ENCODE measurements at regions not wholly inside any gene's neighbourhood (a gene's known extent, or its start where the extent isn't known, plus 50 kb on each side); places are given as distances from the start of the nearest gene placed in this dataset.
A peak's percentile ranks its signal among the peaks of the same experiment; 100 is the strongest.

GRCh38 chr2:226439337-226439736, 360.3 kb downstream of the IRS1 start:
- H3K4me2 ChIP-seq: no peak overlapping the region
- DNase-seq (ENCODE audit: low read depth in 1 of 2, low spot score in 1 of 2) (no peak), ATAC-seq (no peak), FAIRE-seq (no peak)
- H3K27ac ChIP-seq: peak overlapping the region in 1 of 2 experiments; percentile 21; a peak in 1 of 6 replicates
- 82% methylated on average over 6 of the region's 6 CpGs for WGBS (ENCODE audit: missing lambda C conversion rate)
- H3K9me3 ChIP-seq: no peaks in the 10 kb centered on the region
- ChIA-PET CTCF (interaction anchor here (1.3 kb wide), 1 partner anchor 9 kb away, joined by 3 read pairs; no protein-coding TSS in a partner anchor), POLR2A (no interaction called here)
- no peak overlapping the region for H3K4me3 ChIP-seq
- H3K4me1 ChIP-seq: peaks cover 3% of the 10 kb centered on the region; the same call in 1 of the 3 replicates
- TF ChIP-seq, protein P1, sequence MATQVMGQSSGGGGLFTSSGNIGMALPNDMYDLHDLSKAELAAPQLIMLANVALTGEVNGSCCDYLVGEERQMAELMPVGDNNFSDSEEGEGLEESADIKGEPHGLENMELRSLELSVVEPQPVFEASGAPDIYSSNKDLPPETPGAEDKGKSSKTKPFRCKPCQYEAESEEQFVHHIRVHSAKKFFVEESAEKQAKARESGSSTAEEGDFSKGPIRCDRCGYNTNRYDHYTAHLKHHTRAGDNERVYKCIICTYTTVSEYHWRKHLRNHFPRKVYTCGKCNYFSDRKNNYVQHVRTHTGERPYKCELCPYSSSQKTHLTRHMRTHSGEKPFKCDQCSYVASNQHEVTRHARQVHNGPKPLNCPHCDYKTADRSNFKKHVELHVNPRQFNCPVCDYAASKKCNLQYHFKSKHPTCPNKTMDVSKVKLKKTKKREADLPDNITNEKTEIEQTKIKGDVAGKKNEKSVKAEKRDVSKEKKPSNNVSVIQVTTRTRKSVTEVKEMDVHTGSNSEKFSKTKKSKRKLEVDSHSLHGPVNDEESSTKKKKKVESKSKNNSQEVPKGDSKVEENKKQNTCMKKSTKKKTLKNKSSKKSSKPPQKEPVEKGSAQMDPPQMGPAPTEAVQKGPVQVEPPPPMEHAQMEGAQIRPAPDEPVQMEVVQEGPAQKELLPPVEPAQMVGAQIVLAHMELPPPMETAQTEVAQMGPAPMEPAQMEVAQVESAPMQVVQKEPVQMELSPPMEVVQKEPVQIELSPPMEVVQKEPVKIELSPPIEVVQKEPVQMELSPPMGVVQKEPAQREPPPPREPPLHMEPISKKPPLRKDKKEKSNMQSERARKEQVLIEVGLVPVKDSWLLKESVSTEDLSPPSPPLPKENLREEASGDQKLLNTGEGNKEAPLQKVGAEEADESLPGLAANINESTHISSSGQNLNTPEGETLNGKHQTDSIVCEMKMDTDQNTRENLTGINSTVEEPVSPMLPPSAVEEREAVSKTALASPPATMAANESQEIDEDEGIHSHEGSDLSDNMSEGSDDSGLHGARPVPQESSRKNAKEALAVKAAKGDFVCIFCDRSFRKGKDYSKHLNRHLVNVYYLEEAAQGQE (IDR thresholded peaks at IDR 0.05): no peak
- TF ChIP-seq SREBF2 (IDR thresholded peaks at IDR 0.05): no peak
- TF ChIP-seq NFE2L2 (conservative IDR thresholded peaks at IDR 0.05; ENCODE audit: low read length): no peak
- TF ChIP-seq FOSB (CRISPR knock-in tag; IDR thresholded peaks at IDR 0.05): no peak
- TF ChIP-seq KDM1A (IDR thresholded peaks at IDR 0.05; ENCODE audit: low read depth): no peak
- TF ChIP-seq HDAC2 (IDR thresholded peaks at IDR 0.05): no peak
- TF ChIP-seq ZC3H11A (IDR thresholded peaks at IDR 0.05): no peak
- TF ChIP-seq POLR2A (IDR thresholded peaks at IDR 0.05; ENCODE audit: low read length): no peak
- TF ChIP-seq CHD4 (IDR thresholded peaks at IDR 0.05; ENCODE audit: borderline replicate concordance): no peak
- TF ChIP-seq USF2 (IDR thresholded peaks at IDR 0.05): no peak
- TF ChIP-seq, protein P2, sequence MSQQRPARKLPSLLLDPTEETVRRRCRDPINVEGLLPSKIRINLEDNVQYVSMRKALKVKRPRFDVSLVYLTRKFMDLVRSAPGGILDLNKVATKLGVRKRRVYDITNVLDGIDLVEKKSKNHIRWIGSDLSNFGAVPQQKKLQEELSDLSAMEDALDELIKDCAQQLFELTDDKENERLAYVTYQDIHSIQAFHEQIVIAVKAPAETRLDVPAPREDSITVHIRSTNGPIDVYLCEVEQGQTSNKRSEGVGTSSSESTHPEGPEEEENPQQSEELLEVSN (IDR thresholded peaks at IDR 0.05; ENCODE audit: borderline replicate concordance, low read depth): no peak
- TF ChIP-seq BHLHE40 (IDR thresholded peaks at IDR 0.05; ENCODE audit: low read depth, low read length): no peak
- no peak for TF ChIP-seq EHF (CRISPR knock-in tag; IDR thresholded peaks at IDR 0.05)
- TF ChIP-seq HOXB13 (CRISPR knock-in tag; IDR thresholded peaks at IDR 0.05; ENCODE audit: low read depth): no peak
- TF ChIP-seq EP300 (IDR thresholded peaks at IDR 0.05): no peak

DNA sequence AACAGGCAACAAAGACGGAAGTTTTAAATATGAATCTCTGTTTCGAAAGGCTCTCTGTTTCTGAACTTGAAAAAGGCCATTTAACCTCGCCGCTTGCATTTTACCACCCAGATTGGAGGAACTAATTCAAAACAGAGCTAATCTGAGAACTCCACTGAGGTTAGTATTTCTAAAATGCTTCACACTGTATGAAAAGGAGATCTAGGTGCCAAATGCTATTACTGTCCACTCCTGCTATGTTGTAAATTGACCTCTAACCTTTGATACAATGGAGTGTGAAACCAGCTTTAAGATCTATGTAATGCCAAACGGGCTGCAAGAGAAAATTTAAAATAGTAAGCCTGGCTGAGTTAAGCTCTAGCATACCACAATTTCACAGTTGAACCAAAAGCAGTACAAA, 364.5 kb downstream of the IRS1 start:
- Histone ChIP-seq H3K27ac (no peak overlapping the region), H3K4me2 (no peak overlapping the region), H3K4me1 (peaks cover 8% of the 10 kb centered on the region), H3K9me3 (no peaks in the 10 kb centered on the region), H3K4me3 (no peak overlapping the region)
- FAIRE-seq (no peak), ATAC-seq (no peak), DNase-seq (ENCODE audit: low read depth in 1 of 2, low spot score in 1 of 2) (no peak)
- ChIA-PET POLR2A (no interaction called here), CTCF (no interaction called here)
- 79% methylated on average over 5 of the region's 5 CpGs for WGBS (ENCODE audit: missing lambda C conversion rate)
- TF ChIP-seq JUN (IDR thresholded peaks at IDR 0.05) (no peak), CHD2 (IDR thresholded peaks at IDR 0.05; ENCODE audit: low read length, partially characterized antibody) (no peak), PHF8 (IDR thresholded peaks at IDR 0.05; ENCODE audit: borderline replicate concordance, low read depth) (no peak), HEYL (CRISPR knock-in tag; IDR thresholded peaks at IDR 0.05) (no peak), POLR2A (IDR thresholded peaks at IDR 0.05; ENCODE audit: low read length) (no peak)

- WGBS (ENCODE audit: missing lambda C conversion rate): 73% methylated on average over 5 of the region's 5 CpGs
- CTCF ChIA-PET: no interaction called here
- no peak for TF ChIP-seq RNF2 (IDR thresholded peaks at IDR 0.05; ENCODE audit: borderline replicate concordance, low read depth)
- no peak for TF ChIP-seq ZSCAN20 (CRISPR knock-in tag; IDR thresholded peaks at IDR 0.05)
- TF ChIP-seq CBX2 (IDR thresholded peaks at IDR 0.05; ENCODE audit: borderline replicate concordance, low read depth): no peak
- no peak for TF ChIP-seq CBX8 (IDR thresholded peaks at IDR 0.05)
- no peak for TF ChIP-seq ZC3H11A (IDR thresholded peaks at IDR 0.05)
- TF ChIP-seq MAFK (IDR thresholded peaks at IDR 0.05; ENCODE audit: partially characterized antibody): no peak
- no peak for TF ChIP-seq JUN (IDR thresholded peaks at IDR 0.05)
- no peak for TF ChIP-seq CEBPB (IDR thresholded peaks at IDR 0.05)
- TF ChIP-seq ZNF302 (CRISPR knock-in tag; IDR thresholded peaks at IDR 0.05): no peak
Measured at GRCh38 chr2:226434702-226435101, 364.9 kb downstream of the IRS1 start.

More at GRCh38 chr2:226434702-226435101, 364.9 kb downstream of the IRS1 start:
- no peak for DNase-seq (ENCODE audit: low read depth in 1 of 2, low spot score in 1 of 2)
- ATAC-seq: no peak
- Histone ChIP-seq H3K4me2 (no peak overlapping the region), H3K9me3 (no peaks in the 10 kb centered on the region), H3K4me1 (peaks cover 8% of the 10 kb centered on the region), H3K27ac (no peak overlapping the region), H3K4me3 (no peak overlapping the region)
- no peak for FAIRE-seq
- POLR2A ChIA-PET: no interaction called here

All from A549 (cell line).